Heart left ventricle (tissue), 13 donors: ENCODE measurements at regions not wholly inside any gene's neighbourhood (a gene's known extent, or its start where the extent isn't known, plus 50 kb on each side); places are given as distances from the start of the nearest gene placed in this dataset.

ENCODE experiments used
- CTCF ChIP-seq, 12 donors: fragments of 200-600 bp; sonication (generic) in 4 of 12; IDR thresholded peaks; one replicate each; pipeline versions ENCODE4 v1.5.0 to v1.8.0; 2018 to 2022; ENCODE audit warnings: antibody characterized with exemption in 12 of 12, mild to moderate bottlenecking in 5 of 12
- POLR2A ChIP-seq, 2 donors: fragments of 450-650 bp; IDR thresholded peaks; one replicate each; pipeline ENCODE4 v1.6.1; 2017; ENCODE audit warnings: antibody characterized with exemption in 2 of 2, mild to moderate bottlenecking in 2 of 2, moderate library complexity in 2 of 2
- donor health status: ischemic (EF 13 %, LVEDD 7.1; RV severe dilation, severe dysfunction).
- donor health status: DM: no; HTN: yes; CAD: no.
- donor health status: DM: no; HTN: no; CAD: no.
- donor health status: ischemic (EF 25% LVEDD 6.9; RV normal size, moderate dysfunction).
- donor health status: ischemic (EF 25% LVEDD 5.7; RV mildly dilated, moderate dysfunction).
- donor health status: ischemic (EF 35%, LVEDD 5.7; RV mildly dilated, moderate dysfunction).
- donor health status: nonischemic (EF 11% LVEDD 7.7; RV severe dilation, severe dysfunction).
- donor health status: DM: yes; HTN: yes; CAD: no.
- donor health status: PGD.
- donor health status: ischemic (EF 29% LVEDD 5.4; RV normal size, mild dysfunction).
- donor health status: nonischemic (EF 23%, LVEDD 6.1; RV moderate dilation, normal function).

- TF ChIP-seq CTCF (IDR thresholded peaks at IDR 0.05) (no peak), POLR2A (IDR thresholded peaks at IDR 0.05) (no peak)
Observed at GRCh38 chr9:78830301-78830700, 533.4 kb downstream of the PSAT1 start.
